ENCODE measurements at regions not wholly inside any gene's neighbourhood (a gene's known extent, or its start where the extent isn't known, plus 50 kb on each side); places are given as distances from the start of the nearest gene placed in this dataset.
A peak's percentile ranks its signal among the peaks of the same experiment; 100 is the strongest.

DNA sequence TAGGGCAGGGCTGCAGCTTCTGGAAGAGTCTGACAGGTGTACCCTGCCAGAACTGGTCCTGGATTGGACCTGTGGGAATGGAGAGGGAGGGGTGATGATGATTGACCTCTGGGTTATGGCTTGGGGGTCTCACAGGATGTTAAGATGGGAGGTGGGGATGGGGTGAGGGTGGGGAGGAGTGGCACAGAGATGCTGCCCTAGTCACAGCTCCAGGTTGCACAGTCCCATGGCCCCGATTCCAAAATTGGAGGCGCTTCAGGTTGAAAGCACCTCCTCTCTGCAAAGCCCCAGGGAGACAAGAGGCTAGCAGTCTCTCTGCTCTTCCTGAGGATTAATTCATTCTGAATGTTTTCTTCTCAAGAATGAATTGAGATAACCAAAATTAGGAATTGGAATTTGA lies 101.4 kb downstream of the FAM43A start:
- no peaks in the 10 kb centered on the region for H3K27me3 ChIP-seq (ENCODE audit: insufficient read depth, low read length)
- H2BK5ac ChIP-seq (ENCODE audit: low read depth, low read length, poor library complexity): no peak overlapping the region
- H2AK5ac ChIP-seq (ENCODE audit: low read length): no peak overlapping the region
- no peak for DNase-seq
- H3K4ac ChIP-seq (ENCODE audit: low read depth, low read length): no peak overlapping the region
- H2BK120ac ChIP-seq (ENCODE audit: insufficient read depth, low read length, poor library complexity): no peak overlapping the region
- H3K4me1 ChIP-seq (ENCODE audit: control insufficient read depth in 1 of 2, insufficient read depth in 2 of 2, low read length in 2 of 2): no peaks in the 10 kb centered on the region
- H4K12ac ChIP-seq (ENCODE audit: low read depth, low read length): no peak overlapping the region
- H4K8ac ChIP-seq (ENCODE audit: low read depth, low read length): no peak overlapping the region
- no peak overlapping the region for H3K14ac ChIP-seq (ENCODE audit: low read length)
- H3K4me2 ChIP-seq (ENCODE audit: low read length): no peak overlapping the region
- no peak overlapping the region for H4K91ac ChIP-seq (ENCODE audit: low read depth, low read length)
- H3K9ac ChIP-seq (ENCODE audit: low read length): no peak overlapping the region
- no peaks in the 10 kb centered on the region for H3K79me1 ChIP-seq (ENCODE audit: low read length)
- no peaks in the 10 kb centered on the region for H3K36me3 ChIP-seq (ENCODE audit: control insufficient read depth in 1 of 2, insufficient read depth in 2 of 2, low read length in 2 of 2)
- H2BK12ac ChIP-seq (ENCODE audit: low read length): no peak overlapping the region
- no peak overlapping the region for H3K4me3 ChIP-seq (ENCODE audit: low read depth, low read length)
- no CpG with 5 or more reads among the region's 2 CpGs for WGBS (ENCODE audit: extremely low coverage, insufficient coverage, insufficient read length)
- H3K27ac ChIP-seq (ENCODE audit: low read depth, low read length): no peak overlapping the region
- no peak overlapping the region for H2AFZ ChIP-seq (ENCODE audit: insufficient read depth, low read length, poor library complexity)
- no peaks in the 10 kb centered on the region for H3K79me2 ChIP-seq (ENCODE audit: control insufficient read depth, insufficient read depth, low read length, poor library complexity)
- no peak overlapping the region for H3K23ac ChIP-seq (ENCODE audit: low read length)
- H3K9me3 ChIP-seq (ENCODE audit: insufficient read depth, low read depth, low read length): peaks cover 5% of the 10 kb centered on the region
- no peak overlapping the region for H3K18ac ChIP-seq (ENCODE audit: low read length)

DNA sequence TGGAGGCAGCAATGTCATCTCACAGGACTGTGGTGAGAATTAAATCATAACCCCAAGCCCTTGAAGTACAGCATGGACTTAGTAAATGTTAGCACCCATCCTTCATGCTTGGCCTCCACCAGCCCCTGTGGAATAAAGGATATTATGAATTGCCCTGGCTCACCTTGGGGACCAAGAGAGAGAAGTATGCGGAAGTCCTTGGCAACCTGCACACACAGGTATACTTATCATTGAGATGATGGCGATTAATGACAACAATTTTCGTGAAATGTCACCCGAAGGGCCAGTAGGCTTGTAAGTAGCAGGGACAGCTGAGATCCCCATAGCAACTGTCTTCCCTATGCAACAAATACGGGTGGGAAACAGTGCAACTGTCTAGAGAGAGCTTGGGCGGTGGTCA lies 102.0 kb downstream of the FAM43A start:
- no peaks in the 10 kb centered on the region for H3K79me1 ChIP-seq (ENCODE audit: low read length)
- no peaks in the 10 kb centered on the region for H3K79me2 ChIP-seq (ENCODE audit: control insufficient read depth, insufficient read depth, low read length, poor library complexity)
- peaks cover 3% of the 10 kb centered on the region for H3K9me3 ChIP-seq (ENCODE audit: insufficient read depth, low read depth, low read length)
- DNase-seq: peak in 1 of 2 donors; percentile 58
- no peak overlapping the region for H2BK5ac ChIP-seq (ENCODE audit: low read depth, low read length, poor library complexity)
- no peak overlapping the region for H2AFZ ChIP-seq (ENCODE audit: insufficient read depth, low read length, poor library complexity)
- H3K23ac ChIP-seq (ENCODE audit: low read length): no peak overlapping the region
- H4K91ac ChIP-seq (ENCODE audit: low read depth, low read length): no peak overlapping the region
- H4K12ac ChIP-seq (ENCODE audit: low read depth, low read length): no peak overlapping the region
- H2BK120ac ChIP-seq (ENCODE audit: insufficient read depth, low read length, poor library complexity): no peak overlapping the region
- H3K9ac ChIP-seq (ENCODE audit: low read length): no peak overlapping the region
- no peak overlapping the region for H3K4me2 ChIP-seq (ENCODE audit: low read length)
- no peak overlapping the region for H3K4me3 ChIP-seq (ENCODE audit: low read depth, low read length)
- no CpG with 5 or more reads among the region's 6 CpGs for WGBS (ENCODE audit: extremely low coverage, insufficient coverage, insufficient read length)
- no peak overlapping the region for H3K4ac ChIP-seq (ENCODE audit: low read depth, low read length)
- no peak overlapping the region for H3K14ac ChIP-seq (ENCODE audit: low read length)
- no peak overlapping the region for H4K8ac ChIP-seq (ENCODE audit: low read depth, low read length)
- H2AK5ac ChIP-seq (ENCODE audit: low read length): no peak overlapping the region
- H3K18ac ChIP-seq (ENCODE audit: low read length): no peak overlapping the region
- H3K4me1 ChIP-seq (ENCODE audit: control insufficient read depth in 1 of 2, insufficient read depth in 2 of 2, low read length in 2 of 2): no peaks in the 10 kb centered on the region
- H3K27me3 ChIP-seq (ENCODE audit: insufficient read depth, low read length): no peaks in the 10 kb centered on the region
- H3K36me3 ChIP-seq (ENCODE audit: control insufficient read depth in 1 of 2, insufficient read depth in 2 of 2, low read length in 2 of 2): no peaks in the 10 kb centered on the region
- no peak overlapping the region for H3K27ac ChIP-seq (ENCODE audit: low read depth, low read length)
- no peak overlapping the region for H2BK12ac ChIP-seq (ENCODE audit: low read length)

DNA sequence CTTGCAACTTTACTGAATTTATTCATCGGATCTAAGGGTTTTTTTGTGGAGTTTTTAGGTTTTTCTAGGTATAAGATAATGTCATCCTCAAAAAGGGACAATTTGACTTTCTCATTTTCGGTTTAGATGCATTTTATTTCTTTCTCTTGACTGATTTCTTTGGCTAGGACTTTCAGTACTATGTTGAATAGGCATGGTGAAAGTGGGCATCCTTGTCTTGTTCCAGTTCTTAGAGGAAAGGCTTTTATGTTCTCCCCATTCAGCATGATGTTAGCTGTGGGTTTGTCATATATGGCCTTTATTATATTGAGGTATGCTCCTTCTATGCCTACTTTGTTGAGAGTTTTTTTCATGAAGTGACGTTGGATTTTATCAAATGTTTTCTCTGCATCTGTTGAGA lies 106.7 kb downstream of the FAM43A start:
- Histone ChIP-seq H3K18ac (ENCODE audit: low read length) (no peak overlapping the region), H3K14ac (ENCODE audit: low read length) (no peak overlapping the region), H3K36me3 (ENCODE audit: control insufficient read depth in 1 of 2, insufficient read depth in 2 of 2, low read length in 2 of 2) (no peaks in the 10 kb centered on the region), H3K79me2 (ENCODE audit: control insufficient read depth, insufficient read depth, low read length, poor library complexity) (no peaks in the 10 kb centered on the region), H3K27ac (ENCODE audit: low read depth, low read length) (no peak overlapping the region), H3K4me2 (ENCODE audit: low read length) (no peak overlapping the region), H3K23ac (ENCODE audit: low read length) (no peak overlapping the region), H2AFZ (ENCODE audit: insufficient read depth, low read length, poor library complexity) (no peak overlapping the region), H3K4me1 (ENCODE audit: control insufficient read depth in 1 of 2, insufficient read depth in 2 of 2, low read length in 2 of 2) (no peaks in the 10 kb centered on the region), H4K12ac (ENCODE audit: low read depth, low read length) (no peak overlapping the region), H2BK12ac (ENCODE audit: low read length) (no peak overlapping the region), H2BK120ac (ENCODE audit: insufficient read depth, low read length, poor library complexity) (no peak overlapping the region), H3K27me3 (ENCODE audit: insufficient read depth, low read length) (no peaks in the 10 kb centered on the region), H4K91ac (ENCODE audit: low read depth, low read length) (no peak overlapping the region), H4K8ac (ENCODE audit: low read depth, low read length) (no peak overlapping the region), H3K4ac (ENCODE audit: low read depth, low read length) (no peak overlapping the region), H3K9me3 (ENCODE audit: insufficient read depth, low read depth, low read length) (peaks cover 3% of the 10 kb centered on the region), H2BK5ac (ENCODE audit: low read depth, low read length, poor library complexity) (no peak overlapping the region), H3K79me1 (ENCODE audit: low read length) (no peaks in the 10 kb centered on the region), H3K4me3 (ENCODE audit: low read depth, low read length) (no peak overlapping the region), H2AK5ac (ENCODE audit: low read length) (no peak overlapping the region), H3K9ac (ENCODE audit: low read length) (no peak overlapping the region)
- no CpG with 5 or more reads among the region's 3 CpGs for WGBS (ENCODE audit: extremely low coverage, insufficient coverage, insufficient read length)
- DNase-seq: no peak

DNA sequence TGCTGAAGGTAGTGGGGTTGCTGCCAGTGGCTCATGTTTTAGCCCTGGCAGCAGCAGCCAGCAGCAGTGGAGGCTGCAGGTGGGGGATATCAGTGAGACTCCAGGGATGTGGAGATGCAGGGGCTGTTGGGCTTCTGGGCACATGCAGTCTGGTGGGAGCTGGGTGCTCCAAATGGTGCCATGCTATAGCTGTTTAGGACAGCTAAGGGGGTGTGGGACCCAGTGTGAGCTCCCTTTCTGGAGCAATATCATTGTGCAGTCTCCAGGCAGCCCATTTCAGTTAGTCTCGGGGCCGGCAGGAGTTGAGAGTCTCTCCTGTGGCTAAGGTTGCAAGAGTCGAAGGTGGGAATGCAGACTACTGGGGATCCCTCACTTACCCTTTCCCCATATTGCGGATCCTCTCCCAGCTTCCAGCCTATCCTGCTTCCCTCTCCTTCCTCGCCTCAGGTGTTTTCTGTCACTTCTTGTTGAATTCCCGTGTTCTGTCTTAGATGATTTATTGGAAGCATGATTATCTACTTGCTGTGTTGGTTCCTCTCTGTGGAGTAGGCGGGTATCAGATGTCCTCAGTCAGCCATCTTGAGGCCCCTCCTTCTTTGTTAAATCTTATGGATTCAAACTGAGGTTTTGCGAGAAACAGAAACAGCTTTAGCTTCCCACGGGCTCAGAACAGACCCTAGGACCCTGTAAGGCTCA lies 112.0 kb downstream of the FAM43A start:
- Histone ChIP-seq H2BK120ac (ENCODE audit: insufficient read depth, low read length, poor library complexity) (no peak overlapping the region), H3K27ac (ENCODE audit: low read depth, low read length) (no peak overlapping the region), H3K79me2 (ENCODE audit: control insufficient read depth, insufficient read depth, low read length, poor library complexity) (no peaks in the 10 kb centered on the region), H4K91ac (ENCODE audit: low read depth, low read length) (no peak overlapping the region), H3K23ac (ENCODE audit: low read length) (no peak overlapping the region), H2AK5ac (ENCODE audit: low read length) (no peak overlapping the region), H4K8ac (ENCODE audit: low read depth, low read length) (no peak overlapping the region), H2BK5ac (ENCODE audit: low read depth, low read length, poor library complexity) (no peak overlapping the region), H3K18ac (ENCODE audit: low read length) (no peak overlapping the region), H3K79me1 (ENCODE audit: low read length) (no peaks in the 10 kb centered on the region), H2AFZ (ENCODE audit: insufficient read depth, low read length, poor library complexity) (no peak overlapping the region), H4K12ac (ENCODE audit: low read depth, low read length) (no peak overlapping the region), H3K36me3 (ENCODE audit: control insufficient read depth in 1 of 2, insufficient read depth in 2 of 2, low read length in 2 of 2) (no peaks in the 10 kb centered on the region), H3K9me3 (ENCODE audit: insufficient read depth, low read depth, low read length) (peaks cover 3% of the 10 kb centered on the region), H3K27me3 (ENCODE audit: insufficient read depth, low read length) (no peaks in the 10 kb centered on the region), H3K4ac (ENCODE audit: low read depth, low read length) (no peak overlapping the region), H3K4me3 (ENCODE audit: low read depth, low read length) (no peak overlapping the region), H3K4me2 (ENCODE audit: low read length) (no peak overlapping the region), H3K4me1 (ENCODE audit: control insufficient read depth in 1 of 2, insufficient read depth in 2 of 2, low read length in 2 of 2) (no peaks in the 10 kb centered on the region), H2BK12ac (ENCODE audit: low read length) (no peak overlapping the region), H3K14ac (ENCODE audit: low read length) (no peak overlapping the region), H3K9ac (ENCODE audit: low read length) (no peak overlapping the region)
- no peak for DNase-seq
- WGBS (ENCODE audit: extremely low coverage, insufficient coverage, insufficient read length): no CpG with 5 or more reads among the region's 9 CpGs
